BLaER1 treated with 17β-estradiol and CSF1 and Interleukin-3, amounts not matched to agents 10 nM and 100 nM (cell line): ENCODE measurements at regions not wholly inside any gene's neighbourhood (a gene's known extent, or its start where the extent isn't known, plus 50 kb on each side); places are given as distances from the start of the nearest gene placed in this dataset.
A peak's percentile ranks its signal among the peaks of the same experiment; 100 is the strongest.

Experiments
- H3K27ac ChIP-seq, 11 experiments: shearing (Covaris generic); formaldehyde crosslinking; 2 replicates each; pipeline ENCODE4 v1.8.1; 2022
- H3K27me3 ChIP-seq, 11 experiments: shearing (Covaris generic); formaldehyde crosslinking; 2 replicates each; pipeline ENCODE4 v1.8.1; 2022
- H3K36me3 ChIP-seq, 11 experiments: shearing (Covaris generic); formaldehyde crosslinking; 2 replicates each; pipeline ENCODE4 v1.8.1; 2022
- H3K4me1 ChIP-seq, 10 experiments: shearing (Covaris generic); formaldehyde crosslinking; 2 replicates each; pipeline ENCODE4 v1.8.1; 2022
- H3K4me2 ChIP-seq, 11 experiments: shearing (Covaris generic); formaldehyde crosslinking; 2 replicates each; pipeline ENCODE4 v1.8.1; 2022
- H3K4me3 ChIP-seq, 10 experiments: shearing (Covaris generic); formaldehyde crosslinking; 2 replicates each; pipeline ENCODE4 v1.8.1; 2022
- H3K9ac ChIP-seq, 11 experiments: shearing (Covaris generic); formaldehyde crosslinking; 2 replicates each; pipeline ENCODE4 v1.8.1; 2022
- H3K9me3 ChIP-seq, 11 experiments: shearing (Covaris generic); formaldehyde crosslinking; replicated peaks in 1 of 11; 2 replicates each; pipeline ENCODE4 v1.8.1; 2022
- H4K20me1 ChIP-seq, 11 experiments: shearing (Covaris generic); formaldehyde crosslinking; 2 replicates each; pipeline ENCODE4 v1.8.1; 2022
- Cebpa-rat ChIP-seq, 11 experiments: shearing (Covaris generic); IDR thresholded peaks; 2 replicates each; pipeline ENCODE4 v1.8.1; 2022

- H3K4me2 ChIP-seq, result no peak overlapping the region
- H3K27ac ChIP-seq, result no peak overlapping the region
- TF ChIP-seq Cebpa-rat (IDR thresholded peaks at IDR 0.05), result no peak
- H3K9me3 ChIP-seq, result no peaks in the 10 kb centered on the region
- H3K27me3 ChIP-seq, result no peaks in the 10 kb centered on the region
- peaks cover 0 to 34% (median 5%) of the 10 kb centered on the region in 10 experiments; a peak in 15 of 20 replicates for H3K4me1 ChIP-seq
- H3K4me3 ChIP-seq, result no peak overlapping the region
- no peaks in the 10 kb centered on the region for H4K20me1 ChIP-seq
- no peak overlapping the region for H3K9ac ChIP-seq
- H3K36me3 ChIP-seq, result no peaks in the 10 kb centered on the region
Observed at GRCh38 chr1:115173151-115173550, 83.8 kb upstream of the TSPAN2 start.

GRCh38 chr1:115172270-115172669 is 83.0 kb upstream of the TSPAN2 start:
- no peak for TF ChIP-seq Cebpa-rat (IDR thresholded peaks at IDR 0.05)
- H3K4me2 ChIP-seq, result peak overlapping the region in 1 of 11 experiments; percentile 32; a peak in 1 of 22 replicates
- H3K27ac ChIP-seq, result no peak overlapping the region
- H3K9me3 ChIP-seq, result no peaks in the 10 kb centered on the region
- H4K20me1 ChIP-seq, result no peaks in the 10 kb centered on the region
- peaks cover 0 to 39% (median 0%) of the 10 kb centered on the region in 10 experiments; a peak in 6 of 20 replicates for H3K4me1 ChIP-seq
- H3K27me3 ChIP-seq, result no peaks in the 10 kb centered on the region
- no peaks in the 10 kb centered on the region for H3K36me3 ChIP-seq
- no peak overlapping the region for H3K4me3 ChIP-seq
- no peak overlapping the region for H3K9ac ChIP-seq

- H3K27ac ChIP-seq, result no peak overlapping the region
Observed at GRCh38 chr1:115170961-115171392, 81.7 kb upstream of the TSPAN2 start.

GRCh38 chr1:115170377-115170776 is 81.1 kb upstream of the TSPAN2 start:
- Histone ChIP-seq H3K36me3 (no peaks in the 10 kb centered on the region), H3K9ac (no peak overlapping the region), H3K9me3 (no peaks in the 10 kb centered on the region), H3K27ac (no peak overlapping the region), H3K4me3 (no peak overlapping the region), H4K20me1 (no peaks in the 10 kb centered on the region), H3K4me1 (peaks cover 0 to 45% (median 0%) of the 10 kb centered on the region in 10 experiments; a peak in 6 of 20 replicates), H3K27me3 (no peaks in the 10 kb centered on the region), H3K4me2 (peak overlapping the region in 2 of 11 experiments; percentile 54 to 65; a peak in 1 of 22 replicates)
- TF ChIP-seq Cebpa-rat (IDR thresholded peaks at IDR 0.05), result no peak

More at GRCh38 chr1:115170961-115171392, 81.7 kb upstream of the TSPAN2 start:
- no peaks in the 10 kb centered on the region for H3K27me3 ChIP-seq
- H3K4me1 ChIP-seq, result peaks cover 0 to 45% (median 0%) of the 10 kb centered on the region in 10 experiments; a peak in 6 of 20 replicates
- no peaks in the 10 kb centered on the region for H3K9me3 ChIP-seq
- H3K4me2 ChIP-seq, result no peak overlapping the region; a peak in 1 of 22 replicates
- H3K36me3 ChIP-seq, result no peaks in the 10 kb centered on the region
- H3K9ac ChIP-seq, result no peak overlapping the region
- no peak for TF ChIP-seq Cebpa-rat (IDR thresholded peaks at IDR 0.05)
- H4K20me1 ChIP-seq, result no peaks in the 10 kb centered on the region
- H3K4me3 ChIP-seq, result no peak overlapping the region

GRCh38 chr1:115168026-115168425 is 78.7 kb upstream of the TSPAN2 start:
- Histone ChIP-seq H4K20me1 (no peaks in the 10 kb centered on the region), H3K4me1 (peaks cover 0 to 45% (median 0%) of the 10 kb centered on the region in 10 experiments; a peak in 6 of 20 replicates), H3K36me3 (no peaks in the 10 kb centered on the region), H3K27ac (peak overlapping the region in 2 of 11 experiments; percentile 31 to 63; a peak in 4 of 22 replicates), H3K9ac (no peak overlapping the region), H3K27me3 (no peaks in the 10 kb centered on the region), H3K4me3 (no peak overlapping the region), H3K9me3 (no peaks in the 10 kb centered on the region), H3K4me2 (peak overlapping the region in 3 of 11 experiments; percentile 7 to 50 (median 36); a peak in 3 of 22 replicates)
- TF ChIP-seq Cebpa-rat (IDR thresholded peaks at IDR 0.05), result no peak

- Histone ChIP-seq H3K27me3 (no peaks in the 10 kb centered on the region), H3K9me3 (no peaks in the 10 kb centered on the region), H3K27ac (no peak overlapping the region), H3K4me2 (no peak overlapping the region), H3K4me1 (peaks cover 0 to 40% (median 0%) of the 10 kb centered on the region in 10 experiments; a peak in 6 of 20 replicates), H4K20me1 (no peaks in the 10 kb centered on the region), H3K4me3 (no peak overlapping the region), H3K9ac (no peak overlapping the region), H3K36me3 (no peaks in the 10 kb centered on the region)
- TF ChIP-seq Cebpa-rat (IDR thresholded peaks at IDR 0.05), result no peak
Observed at GRCh38 chr1:115166531-115167091, 77.3 kb upstream of the TSPAN2 start.

- no peak overlapping the region for H3K4me3 ChIP-seq
- H4K20me1 ChIP-seq, result no peaks in the 10 kb centered on the region
- H3K27me3 ChIP-seq, result no peaks in the 10 kb centered on the region
- H3K9ac ChIP-seq, result no peak overlapping the region
- peaks cover 0 to 37% (median 0%) of the 10 kb centered on the region in 10 experiments; a peak in 6 of 20 replicates for H3K4me1 ChIP-seq
- no peaks in the 10 kb centered on the region for H3K36me3 ChIP-seq
- no peaks in the 10 kb centered on the region for H3K9me3 ChIP-seq
- no peak overlapping the region for H3K4me2 ChIP-seq
- H3K27ac ChIP-seq, result no peak overlapping the region
- TF ChIP-seq Cebpa-rat (IDR thresholded peaks at IDR 0.05), result no peak
Observed at GRCh38 chr1:115165776-115166175, 76.5 kb upstream of the TSPAN2 start.

- Histone ChIP-seq H3K36me3 (no peaks in the 10 kb centered on the region), H3K9ac (no peak overlapping the region), H3K9me3 (no peaks in the 10 kb centered on the region), H3K27ac (no peak overlapping the region), H3K27me3 (no peaks in the 10 kb centered on the region), H4K20me1 (no peaks in the 10 kb centered on the region), H3K4me2 (no peak overlapping the region), H3K4me1 (peaks cover 0 to 32% (median 0%) of the 10 kb centered on the region in 10 experiments; a peak in 6 of 20 replicates), H3K4me3 (no peak overlapping the region)
- TF ChIP-seq Cebpa-rat (IDR thresholded peaks at IDR 0.05), result no peak
Observed at GRCh38 chr1:115164940-115165705, 75.8 kb upstream of the TSPAN2 start.

- Histone ChIP-seq H3K9me3 (no peaks in the 10 kb centered on the region), H3K36me3 (no peaks in the 10 kb centered on the region), H3K9ac (no peak overlapping the region), H3K4me1 (peaks cover 0 to 25% (median 0%) of the 10 kb centered on the region in 10 experiments; a peak in 6 of 20 replicates), H3K4me2 (no peak overlapping the region), H3K27me3 (no peaks in the 10 kb centered on the region), H3K27ac (no peak overlapping the region), H4K20me1 (no peaks in the 10 kb centered on the region), H3K4me3 (no peak overlapping the region)
- TF ChIP-seq Cebpa-rat (IDR thresholded peaks at IDR 0.05), result no peak
Observed at GRCh38 chr1:115164484-115164883, 75.2 kb upstream of the TSPAN2 start.
